ENCODE measurements at regions not wholly inside any gene's neighbourhood (a gene's known extent, or its start where the extent isn't known, plus 50 kb on each side); places are given as distances from the start of the nearest gene placed in this dataset.

- no peak for DNase-seq
- ATAC-seq: no peak
- no peaks in the 10 kb centered on the region for H3K9me3 ChIP-seq
- TF ChIP-seq, protein P1, sequence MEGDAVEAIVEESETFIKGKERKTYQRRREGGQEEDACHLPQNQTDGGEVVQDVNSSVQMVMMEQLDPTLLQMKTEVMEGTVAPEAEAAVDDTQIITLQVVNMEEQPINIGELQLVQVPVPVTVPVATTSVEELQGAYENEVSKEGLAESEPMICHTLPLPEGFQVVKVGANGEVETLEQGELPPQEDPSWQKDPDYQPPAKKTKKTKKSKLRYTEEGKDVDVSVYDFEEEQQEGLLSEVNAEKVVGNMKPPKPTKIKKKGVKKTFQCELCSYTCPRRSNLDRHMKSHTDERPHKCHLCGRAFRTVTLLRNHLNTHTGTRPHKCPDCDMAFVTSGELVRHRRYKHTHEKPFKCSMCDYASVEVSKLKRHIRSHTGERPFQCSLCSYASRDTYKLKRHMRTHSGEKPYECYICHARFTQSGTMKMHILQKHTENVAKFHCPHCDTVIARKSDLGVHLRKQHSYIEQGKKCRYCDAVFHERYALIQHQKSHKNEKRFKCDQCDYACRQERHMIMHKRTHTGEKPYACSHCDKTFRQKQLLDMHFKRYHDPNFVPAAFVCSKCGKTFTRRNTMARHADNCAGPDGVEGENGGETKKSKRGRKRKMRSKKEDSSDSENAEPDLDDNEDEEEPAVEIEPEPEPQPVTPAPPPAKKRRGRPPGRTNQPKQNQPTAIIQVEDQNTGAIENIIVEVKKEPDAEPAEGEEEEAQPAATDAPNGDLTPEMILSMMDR (IDR thresholded peaks at IDR 0.05): no peak
- no peaks in the 10 kb centered on the region for H3K4me1 ChIP-seq
- H3K27ac ChIP-seq: no peak overlapping the region
- no peaks in the 10 kb centered on the region for H3K36me3 ChIP-seq
- peaks cover 3% of the 10 kb centered on the region for H3K27me3 ChIP-seq
- no peak overlapping the region for H3K4me3 ChIP-seq
- intact Hi-C loops (cut with DNase I): no loop called here
These were observed 127.5 kb downstream of the SS18 start for GRCh38 chr18:25962919-25963318.

DNA sequence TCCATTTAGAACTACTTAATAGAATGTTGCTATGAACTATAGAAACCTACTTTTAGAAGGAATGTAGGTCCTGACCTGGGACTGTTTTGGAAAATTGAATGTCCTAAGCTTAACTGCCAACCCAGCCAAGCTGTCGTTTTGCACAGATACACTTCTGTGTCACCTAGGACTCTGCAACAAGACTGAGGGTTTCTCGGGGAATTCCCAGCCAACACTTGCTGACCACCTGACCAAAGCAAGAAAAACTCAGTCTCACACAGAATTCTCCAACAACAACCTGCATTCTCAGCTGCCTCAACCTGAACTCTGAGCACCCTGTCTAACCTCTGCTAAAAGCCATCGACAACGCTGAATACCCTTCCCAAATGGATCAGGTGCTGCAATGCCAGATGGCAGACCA, 128.2 kb downstream of the SS18 start:
- intact Hi-C loops (cut with DNase I): no loop called here
- H3K27me3 ChIP-seq: peaks cover 3% of the 10 kb centered on the region
- H3K36me3 ChIP-seq: no peaks in the 10 kb centered on the region

DNA sequence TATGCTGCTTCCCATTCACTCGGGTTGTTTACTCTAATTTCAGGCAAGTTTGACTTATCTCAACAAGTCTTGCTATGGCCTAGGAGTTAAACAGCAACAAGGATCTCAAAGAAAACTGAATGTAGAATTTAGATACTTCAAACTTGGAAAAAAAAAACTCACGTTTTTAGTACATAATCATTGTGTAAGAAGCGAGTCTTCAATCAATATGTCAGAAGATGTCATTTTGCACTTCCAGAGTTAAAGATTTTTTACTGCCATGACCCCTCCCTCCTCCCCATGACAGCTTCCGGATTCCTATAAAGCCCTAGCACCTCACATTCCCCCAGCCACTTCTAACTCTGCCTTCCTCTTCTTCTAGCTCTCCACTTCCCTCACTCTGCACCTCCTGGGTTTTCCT, 133.4 kb downstream of the SS18 start:
- TF ChIP-seq, protein P1 (IDR thresholded peaks at IDR 0.05): no peak
- Histone ChIP-seq H3K4me3 (no peak overlapping the region), H3K4me1 (no peaks in the 10 kb centered on the region), H3K27ac (no peak overlapping the region), H3K36me3 (no peaks in the 10 kb centered on the region), H3K9me3 (no peaks in the 10 kb centered on the region), H3K27me3 (no peaks in the 10 kb centered on the region)
- DNase-seq (no peak), ATAC-seq (no peak)
- intact Hi-C loops (cut with DNase I): no loop called here

More for the DNA sequence above, 128.2 kb downstream of the SS18 start:
- no peak overlapping the region for H3K4me3 ChIP-seq
- H3K4me1 ChIP-seq: no peaks in the 10 kb centered on the region
- ATAC-seq (no peak), DNase-seq (no peak)
- H3K27ac ChIP-seq: no peak overlapping the region
- TF ChIP-seq, protein P1 (IDR thresholded peaks at IDR 0.05): no peak
- no peaks in the 10 kb centered on the region for H3K9me3 ChIP-seq

GRCh38 chr18:25953111-25953510, 137.3 kb downstream of the SS18 start:
- intact Hi-C loops (cut with DNase I): no loop called here

DNA sequence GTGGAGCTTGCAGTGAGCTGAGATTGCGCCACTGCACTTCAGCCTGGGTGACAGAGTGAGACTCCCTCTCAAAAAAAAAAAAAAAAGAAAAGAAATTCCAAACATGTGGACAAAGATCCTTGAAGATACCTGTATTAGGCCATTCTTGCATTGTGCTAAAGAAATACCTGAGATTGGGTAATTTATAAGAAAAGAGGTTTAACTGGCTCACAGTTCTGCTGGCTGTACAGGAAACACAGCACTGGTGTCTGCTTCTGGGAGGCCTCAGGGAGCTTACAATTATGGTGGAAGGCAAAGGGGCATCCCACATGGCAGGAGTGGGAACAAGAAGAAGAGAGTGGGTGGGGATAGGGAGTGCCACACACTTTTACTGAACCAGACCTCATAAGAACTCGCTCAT, 140.1 kb downstream of the SS18 start:
- Histone ChIP-seq H3K4me1 (no peaks in the 10 kb centered on the region), H3K4me3 (no peak overlapping the region), H3K9me3 (no peaks in the 10 kb centered on the region), H3K27ac (no peak overlapping the region), H3K36me3 (no peaks in the 10 kb centered on the region), H3K27me3 (no peaks in the 10 kb centered on the region)
- intact Hi-C loops (cut with DNase I): no loop called here
- DNase-seq: no peak
- no peak for ATAC-seq
- TF ChIP-seq, protein P1 (IDR thresholded peaks at IDR 0.05): no peak

More at GRCh38 chr18:25953111-25953510, 137.3 kb downstream of the SS18 start:
- Histone ChIP-seq H3K4me3 (no peak overlapping the region), H3K9me3 (no peaks in the 10 kb centered on the region), H3K27ac (no peak overlapping the region), H3K27me3 (no peaks in the 10 kb centered on the region), H3K4me1 (no peaks in the 10 kb centered on the region), H3K36me3 (no peaks in the 10 kb centered on the region)
- TF ChIP-seq, protein P1 (IDR thresholded peaks at IDR 0.05): no peak
- ATAC-seq: no peak
- DNase-seq: no peak

GRCh38 chr18:25946540-25946939, 143.9 kb downstream of the SS18 start:
- intact Hi-C loops (cut with DNase I): no loop called here
- no peak for ATAC-seq
- Histone ChIP-seq H3K4me1 (no peaks in the 10 kb centered on the region), H3K9me3 (no peaks in the 10 kb centered on the region), H3K4me3 (no peak overlapping the region), H3K36me3 (no peaks in the 10 kb centered on the region), H3K27me3 (no peaks in the 10 kb centered on the region), H3K27ac (no peak overlapping the region)
- TF ChIP-seq, protein P1 (IDR thresholded peaks at IDR 0.05): no peak
- DNase-seq: no peak

Measured in upper lobe of right lung (tissue), 1 donor.